ENCODE measurements at regions not wholly inside any gene's neighbourhood (a gene's known extent, or its start where the extent isn't known, plus 50 kb on each side); places are given as distances from the start of the nearest gene placed in this dataset.

- Histone ChIP-seq H3K27ac (peak overlapping the region in 1 of 12 donors; percentile 72), H3K4me3 (no peak overlapping the region), H3K4me1 (peaks cover 0 to 20% (median 0%) of the 10 kb centered on the region in 12 donors), H3K9me3 (no peaks in the 10 kb centered on the region), H3K27me3 (no peaks in the 10 kb centered on the region), H3K36me3 (no peaks in the 10 kb centered on the region)
- no peak for DNase-seq
- 84 to 91% (median 90%) methylated on average over 4 of the region's 4 CpGs for WGBS, 4 donors
- ATAC-seq: no peak
- TF ChIP-seq POLR2A (IDR thresholded peaks at IDR 0.05): no peak
- intact Hi-C loops (cut with DNase I): no loop called here
Observed at GRCh38 chr4:146110871-146111485, 64.5 kb upstream of the LSM6 start.

DNA sequence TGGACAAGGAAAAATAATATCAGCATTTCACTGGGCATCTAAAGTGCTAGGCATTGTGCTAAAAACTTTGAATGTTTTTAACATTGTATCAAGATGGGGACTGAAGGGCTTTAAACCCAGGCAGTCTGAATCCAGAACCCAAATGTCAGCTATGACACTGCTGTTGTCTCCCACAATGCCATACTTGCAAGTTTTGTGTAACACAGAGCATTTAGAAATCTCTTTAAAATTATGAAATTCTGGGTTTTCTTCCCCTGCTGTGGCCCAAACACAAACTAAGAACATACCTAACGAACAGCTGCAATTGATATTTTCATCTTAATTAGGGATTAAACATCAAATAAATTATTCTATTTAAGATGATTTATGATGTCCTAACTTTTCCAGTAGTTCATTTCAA, 66.8 kb upstream of the LSM6 start:
- DNase-seq: no peak
- Histone ChIP-seq H3K36me3 (no peaks in the 10 kb centered on the region), H3K4me1 (peaks cover 0 to 34% (median 0%) of the 10 kb centered on the region in 12 donors), H3K27ac (no peak overlapping the region), H3K27me3 (no peaks in the 10 kb centered on the region), H3K4me3 (no peak overlapping the region), H3K9me3 (no peaks in the 10 kb centered on the region)
- 76 to 90% (median 81%) methylated on average over 1 of the region's 1 CpG for WGBS, 4 donors
- ATAC-seq: no peak
- TF ChIP-seq POLR2A (IDR thresholded peaks at IDR 0.05) (no peak), CTCF (IDR thresholded peaks at IDR 0.05) (no peak)
- intact Hi-C loops (cut with DNase I): no loop called here

GRCh38 chr4:146107587-146108240, 67.8 kb upstream of the LSM6 start:
- Histone ChIP-seq H3K27ac (no peak overlapping the region), H3K36me3 (no peaks in the 10 kb centered on the region), H3K27me3 (no peaks in the 10 kb centered on the region), H3K4me1 (peaks cover 0 to 34% (median 0%) of the 10 kb centered on the region in 12 donors), H3K4me3 (no peak overlapping the region), H3K9me3 (no peaks in the 10 kb centered on the region)
- no peak for ATAC-seq
- DNase-seq: no peak
- intact Hi-C loops (cut with DNase I): no loop called here
- TF ChIP-seq CTCF (IDR thresholded peaks at IDR 0.05): no peak
- no peak for TF ChIP-seq POLR2A (IDR thresholded peaks at IDR 0.05)
- WGBS, 4 donors: 87 to 98% (median 93%) methylated on average over 3 of the region's 3 CpGs

DNA sequence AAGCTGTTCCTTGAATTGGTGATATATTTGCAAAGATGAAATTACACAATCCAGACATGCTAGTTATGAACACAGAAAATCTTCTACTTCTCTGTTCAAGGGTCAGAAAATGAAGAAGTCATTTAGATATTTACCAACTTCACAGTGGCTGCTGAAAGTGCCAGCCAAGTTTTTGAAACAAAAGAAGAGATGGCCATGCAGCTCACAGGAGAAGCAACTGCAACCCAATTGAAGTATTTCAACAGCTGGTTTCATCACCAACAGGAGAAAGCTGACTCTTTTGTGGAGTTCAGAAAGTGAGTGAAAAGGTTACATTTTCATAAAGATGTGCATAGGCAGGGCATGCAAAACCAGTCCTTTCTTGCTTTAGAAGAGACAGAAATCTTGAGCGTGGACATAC, 70.1 kb upstream of the LSM6 start:
- intact Hi-C loops (cut with DNase I): no loop called here
- DNase-seq (no peak), ATAC-seq (peak in 1 of 4 donors; percentile 48)
- peaks cover 0 to 21% (median 0%) of the 10 kb centered on the region in 12 donors for H3K4me1 ChIP-seq
- WGBS, 4 donors: 85 to 99% (median 93%) methylated on average over 1 of the region's 1 CpG
- H3K9me3 ChIP-seq: no peaks in the 10 kb centered on the region
- H3K4me3 ChIP-seq: no peak overlapping the region
- H3K36me3 ChIP-seq: no peaks in the 10 kb centered on the region
- TF ChIP-seq CTCF (IDR thresholded peaks at IDR 0.05): no peak
- no peak for TF ChIP-seq POLR2A (IDR thresholded peaks at IDR 0.05)
- H3K27ac ChIP-seq: peak overlapping the region in 1 of 12 donors; percentile 88
- no peaks in the 10 kb centered on the region for H3K27me3 ChIP-seq
